COLO829 (cell line): ENCODE measurements at regions not wholly inside any gene's neighbourhood (a gene's known extent, or its start where the extent isn't known, plus 50 kb on each side); places are given as distances from the start of the nearest gene placed in this dataset.
"Not testable (repeated sequence)": the region's sequence is repeated elsewhere in the genome, so short reads cannot be mapped to it uniquely, and the experiment has no call there.

Experiments used
- DNase-seq: peaks from one replicate; pipeline ENCODE4 v3.0.0; 2012; ENCODE audit warnings: low spot score

DNA sequence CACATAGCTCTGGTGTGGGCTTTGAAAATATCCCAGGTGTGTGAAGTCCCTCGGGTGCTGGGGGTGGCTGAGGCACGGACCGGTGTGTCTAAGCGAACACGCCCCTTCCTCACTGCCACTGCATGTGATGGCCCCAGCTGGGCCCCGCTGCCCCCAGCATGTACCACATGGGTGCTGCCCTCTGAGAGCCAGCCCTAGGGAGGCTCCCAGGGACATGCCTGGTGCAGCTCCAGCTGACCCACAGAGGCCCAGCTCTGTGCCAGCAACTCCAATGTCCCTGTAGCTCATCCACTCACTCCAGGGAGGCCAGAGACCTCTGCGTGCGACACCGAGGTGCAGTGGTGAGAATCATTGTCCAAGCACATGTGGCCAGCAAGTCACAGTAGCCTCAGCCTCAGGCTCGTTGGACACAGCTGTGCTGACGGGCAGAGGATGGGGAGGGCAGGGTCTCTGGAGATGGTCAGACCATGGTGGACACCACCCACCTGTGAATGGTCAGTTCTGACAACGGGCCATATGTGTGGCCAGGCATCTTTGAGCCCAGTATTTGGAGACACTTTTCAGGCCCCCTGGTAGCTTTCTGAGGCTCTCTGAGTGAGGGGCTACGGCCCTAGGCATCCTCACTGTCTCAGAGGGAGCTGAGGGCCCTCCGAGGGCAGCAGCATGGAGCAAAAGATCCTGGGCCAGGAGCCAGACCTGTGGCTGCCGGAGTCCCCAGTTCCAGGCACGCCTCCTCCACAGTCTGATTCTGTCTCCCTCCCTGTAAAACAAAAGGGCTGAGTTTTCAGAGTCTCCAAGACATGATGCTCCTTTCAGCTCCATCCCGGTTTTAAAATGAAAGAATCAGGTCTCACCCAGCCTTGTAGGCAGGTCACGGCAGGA, 220.7 kb downstream of the NDUFA10 start:
- DNase-seq: no peak

DNA sequence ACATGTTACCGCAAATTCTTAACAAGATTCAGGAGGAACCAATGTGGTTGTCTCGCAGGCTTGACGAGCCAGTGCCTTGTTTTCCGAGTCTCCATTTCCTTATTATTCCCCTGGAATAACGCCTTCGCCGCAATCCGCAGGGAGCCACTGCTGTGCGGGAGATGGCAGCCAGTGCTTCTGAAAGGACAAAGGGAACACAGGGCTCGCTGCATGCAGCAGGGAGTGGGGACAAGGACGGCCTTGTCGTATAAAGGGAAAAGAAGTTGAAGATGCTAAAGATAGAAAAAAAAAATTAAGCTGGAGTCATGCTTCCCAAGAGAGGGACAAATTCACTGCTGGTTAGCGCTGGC, 221.4 kb downstream of the NDUFA10 start:
- DNase-seq: no peak

DNA sequence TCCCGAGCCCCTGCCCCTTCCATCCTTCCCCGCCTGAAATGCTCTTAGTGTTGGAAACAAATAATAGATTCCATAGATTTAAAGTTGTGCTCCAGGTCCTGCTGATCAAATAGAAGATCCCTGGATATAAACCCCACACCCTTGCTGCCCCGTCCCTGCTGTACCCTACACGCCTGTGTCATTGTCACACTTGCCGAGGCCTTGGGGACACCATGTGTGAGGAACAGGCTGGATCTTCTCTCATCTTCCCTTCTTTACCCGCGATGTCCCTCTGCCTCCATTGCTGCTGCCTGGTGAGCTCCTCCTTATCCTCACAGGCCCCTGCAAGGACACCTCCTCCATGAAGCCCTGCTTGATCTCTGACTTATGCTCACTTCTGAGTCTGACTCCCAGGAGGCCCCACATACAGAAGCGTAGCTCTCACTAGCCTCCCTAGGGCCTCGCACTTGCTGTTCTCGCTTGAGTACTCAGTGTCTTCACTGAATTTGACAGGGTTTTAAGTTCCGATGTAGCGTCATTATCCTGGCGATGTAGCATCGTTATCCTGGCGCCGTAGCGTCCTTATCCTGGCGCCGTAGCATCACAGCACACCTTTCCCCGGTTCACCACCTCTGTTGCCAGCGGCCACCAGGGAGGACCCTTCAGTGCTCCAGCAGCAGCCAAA, 221.9 kb downstream of the NDUFA10 start:
- no peak for DNase-seq

DNA sequence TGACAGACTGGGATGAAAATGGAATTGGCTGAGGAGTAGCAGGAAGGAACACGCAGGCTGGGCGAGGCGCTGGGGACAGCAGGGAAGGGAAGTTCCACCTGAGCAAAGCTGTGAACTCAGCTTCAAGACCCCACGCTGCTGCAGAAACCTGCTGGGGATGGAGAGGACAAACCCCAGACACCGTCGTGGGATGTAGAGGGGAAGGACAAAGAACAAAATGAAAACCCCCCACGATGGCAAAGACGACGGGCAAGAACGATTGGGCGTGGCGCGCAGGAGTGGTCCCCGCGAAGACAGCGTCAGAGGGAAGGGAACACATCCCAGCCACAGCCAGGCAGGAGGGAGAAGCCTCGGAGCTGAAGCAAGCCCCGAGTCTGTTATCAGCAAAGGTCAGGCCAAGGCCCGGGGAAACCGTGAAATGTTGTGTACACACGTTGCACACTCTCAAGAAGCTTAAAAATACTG, 222.9 kb downstream of the NDUFA10 start:
- DNase-seq: no peak

DNA sequence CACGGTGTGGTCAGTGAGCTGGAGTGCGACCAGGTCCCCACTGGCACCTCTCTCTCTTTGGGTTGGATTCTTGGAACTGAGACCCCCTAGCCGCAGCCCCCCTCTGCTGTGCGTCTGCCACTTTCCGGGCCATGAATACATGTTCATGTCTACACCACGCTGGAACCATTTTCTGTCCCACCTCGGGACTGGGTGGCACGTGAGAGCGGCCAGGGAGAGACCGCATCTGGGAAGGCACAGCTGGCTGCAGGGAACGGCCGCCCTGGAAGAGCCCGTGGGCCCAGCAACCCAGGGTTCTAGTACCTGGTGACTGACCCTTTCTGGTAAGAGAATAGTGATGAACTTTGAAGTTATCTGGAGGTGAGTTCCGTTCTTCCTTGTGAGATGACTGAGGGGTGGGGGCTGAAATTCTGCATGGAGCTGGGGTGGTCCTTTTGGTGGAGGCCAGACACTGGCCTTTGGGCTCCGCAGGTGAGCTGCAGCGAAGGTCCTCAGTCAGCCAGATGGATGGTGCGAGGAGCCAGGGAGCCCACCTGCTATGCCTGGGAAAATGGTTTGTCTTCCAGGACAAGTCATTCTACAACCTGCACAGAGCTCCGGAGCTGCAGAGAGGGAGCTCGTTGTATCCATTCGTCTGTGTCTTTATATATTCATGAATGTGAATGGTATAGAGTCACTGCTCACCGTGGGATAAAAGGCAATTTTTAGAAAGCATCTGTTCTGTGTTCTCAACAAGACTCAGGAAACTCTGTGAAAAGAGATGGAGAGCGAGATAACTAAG, 223.5 kb downstream of the NDUFA10 start:
- no peak for DNase-seq

DNA sequence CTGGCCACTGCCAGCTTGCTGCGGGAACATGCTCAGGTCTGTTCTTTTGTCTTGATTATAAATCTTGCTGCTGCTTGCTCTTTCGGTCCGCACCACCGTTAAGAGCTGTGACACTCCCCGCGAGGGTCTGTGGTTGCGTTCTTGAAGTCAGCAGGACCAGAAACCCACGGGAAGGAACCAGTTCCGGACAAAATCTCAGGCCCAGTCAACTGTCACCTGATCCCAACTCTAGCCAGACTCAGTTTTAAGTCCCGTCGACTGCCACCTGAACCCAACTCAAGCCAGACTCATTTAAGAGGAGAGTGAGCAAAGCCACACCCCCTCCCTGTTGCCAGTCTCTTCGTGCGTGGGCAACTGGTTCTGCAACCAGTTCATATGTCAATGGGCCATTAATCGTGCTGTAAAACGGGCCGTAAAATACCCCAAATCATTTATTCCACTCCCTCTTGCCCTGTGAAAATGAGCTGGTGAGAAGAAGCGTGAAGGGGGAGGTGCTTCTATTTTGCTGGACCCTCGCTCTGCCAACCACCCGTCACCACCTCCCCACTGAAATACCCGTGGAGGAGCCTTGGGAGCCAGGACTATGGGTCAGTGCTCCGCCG, 224.3 kb downstream of the NDUFA10 start:
- no peak for DNase-seq

DNA sequence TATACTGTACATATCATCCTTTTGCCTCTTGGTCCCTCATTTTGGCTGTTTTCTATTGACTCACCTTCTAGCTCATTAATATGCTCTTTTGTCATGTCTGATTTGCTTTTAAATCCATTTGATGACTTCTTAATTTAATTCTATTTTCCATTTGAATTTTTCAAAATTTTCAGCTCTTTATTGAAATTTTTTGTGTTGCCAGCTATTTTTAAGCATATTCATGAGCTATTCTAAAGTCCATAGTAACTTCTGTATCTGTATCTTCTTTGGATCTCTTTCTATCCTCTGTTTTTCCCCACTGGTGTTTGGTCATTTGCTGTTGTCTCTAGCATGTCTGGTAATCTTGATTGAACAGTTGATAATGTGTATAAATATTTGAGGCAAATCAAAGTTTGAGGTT, 227.8 kb downstream of the NDUFA10 start:
- DNase-seq: no peak

DNA sequence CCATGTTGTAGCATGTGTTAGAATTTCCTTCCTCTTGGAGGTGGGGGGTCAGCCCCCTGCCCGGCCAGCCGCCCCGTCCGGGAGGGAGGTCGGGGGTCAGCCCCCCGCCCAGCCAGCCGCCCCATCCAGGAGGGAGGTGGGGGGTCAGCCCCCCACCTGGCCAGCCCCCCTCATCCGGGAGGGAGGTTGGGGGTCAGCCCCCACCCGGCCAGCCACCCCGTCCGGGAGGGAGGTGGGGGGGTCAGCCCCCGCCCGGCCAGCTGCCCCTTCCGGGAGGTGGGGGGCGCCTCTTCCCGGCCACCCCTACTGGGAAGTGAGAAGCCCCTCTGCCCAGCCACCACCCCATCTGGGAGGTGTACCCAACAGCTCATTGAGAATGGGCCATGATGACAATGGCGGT, 229.4 kb downstream of the NDUFA10 start:
- not testable (repeated sequence) for DNase-seq

DNA sequence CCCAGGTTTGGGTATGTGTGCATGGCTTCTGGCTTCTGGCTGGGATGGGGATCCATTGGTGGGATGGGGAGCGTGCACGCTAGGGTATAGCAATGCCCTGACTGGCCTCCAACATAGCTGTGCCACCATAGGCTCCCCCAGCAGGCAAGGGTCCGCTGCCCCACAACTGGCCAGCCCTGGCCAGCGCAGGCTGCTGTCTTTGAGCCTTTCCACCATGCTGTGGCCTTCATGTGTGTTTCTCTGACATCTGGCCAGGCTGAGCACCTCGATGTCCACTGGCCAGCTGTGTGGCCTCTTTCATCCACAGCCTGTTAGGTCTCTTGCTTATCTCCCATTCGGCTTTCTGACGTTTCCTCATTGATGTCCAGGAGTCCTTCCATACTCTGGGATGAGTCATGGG, 231.3 kb downstream of the NDUFA10 start:
- DNase-seq: no peak

DNA sequence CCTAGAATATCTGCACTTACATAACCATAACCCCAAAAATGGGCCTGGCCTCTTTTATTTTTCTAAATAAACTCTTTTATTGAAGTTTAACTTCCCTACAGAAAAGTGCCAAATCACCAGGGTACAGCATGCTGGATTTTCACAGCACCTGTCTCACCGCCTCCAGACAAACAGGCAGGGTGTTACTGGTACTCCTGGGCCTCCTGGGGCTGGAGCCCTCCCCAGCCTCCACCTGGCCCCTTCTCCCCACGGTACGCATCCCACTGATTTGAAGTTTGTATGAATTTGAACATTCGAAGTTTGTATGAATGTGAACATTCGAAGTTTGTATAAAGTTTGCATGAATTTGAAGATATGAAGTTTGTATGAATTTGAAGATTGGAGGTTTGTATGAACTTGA, 232.1 kb downstream of the NDUFA10 start:
- DNase-seq: no peak

DNA sequence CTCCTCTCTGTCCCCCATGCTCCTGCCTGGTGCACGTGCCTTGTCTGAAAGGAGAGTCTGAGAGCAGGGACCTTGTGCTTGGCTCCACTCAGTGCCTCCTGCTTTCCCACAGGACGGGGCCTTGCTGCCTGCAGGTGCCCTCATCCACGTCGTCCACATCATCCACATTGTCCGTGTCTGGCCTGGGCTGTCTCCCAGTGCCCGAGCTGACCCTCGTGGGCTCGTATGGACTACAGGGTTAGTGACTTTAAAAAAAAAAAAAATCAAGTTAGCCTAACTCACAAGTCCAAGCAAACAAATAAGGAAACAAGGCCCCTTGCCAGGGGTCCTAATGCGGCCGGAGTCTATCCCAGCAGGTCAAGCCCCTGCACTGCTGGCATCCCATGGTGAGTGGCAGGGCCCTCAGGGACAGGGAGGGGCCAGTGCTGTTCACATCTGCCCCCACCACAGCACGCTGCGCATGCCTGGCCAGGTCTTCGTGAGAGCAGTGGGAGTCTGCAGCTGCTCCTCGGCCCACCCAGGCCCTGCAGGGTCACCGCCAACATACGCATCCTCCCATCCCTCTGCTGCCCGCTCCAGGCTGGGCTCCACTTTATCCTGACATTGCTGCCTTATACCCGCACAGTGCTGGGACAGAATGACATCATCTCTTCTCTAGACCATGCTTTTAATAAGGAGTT, 232.6 kb downstream of the NDUFA10 start:
- DNase-seq: no peak

DNA sequence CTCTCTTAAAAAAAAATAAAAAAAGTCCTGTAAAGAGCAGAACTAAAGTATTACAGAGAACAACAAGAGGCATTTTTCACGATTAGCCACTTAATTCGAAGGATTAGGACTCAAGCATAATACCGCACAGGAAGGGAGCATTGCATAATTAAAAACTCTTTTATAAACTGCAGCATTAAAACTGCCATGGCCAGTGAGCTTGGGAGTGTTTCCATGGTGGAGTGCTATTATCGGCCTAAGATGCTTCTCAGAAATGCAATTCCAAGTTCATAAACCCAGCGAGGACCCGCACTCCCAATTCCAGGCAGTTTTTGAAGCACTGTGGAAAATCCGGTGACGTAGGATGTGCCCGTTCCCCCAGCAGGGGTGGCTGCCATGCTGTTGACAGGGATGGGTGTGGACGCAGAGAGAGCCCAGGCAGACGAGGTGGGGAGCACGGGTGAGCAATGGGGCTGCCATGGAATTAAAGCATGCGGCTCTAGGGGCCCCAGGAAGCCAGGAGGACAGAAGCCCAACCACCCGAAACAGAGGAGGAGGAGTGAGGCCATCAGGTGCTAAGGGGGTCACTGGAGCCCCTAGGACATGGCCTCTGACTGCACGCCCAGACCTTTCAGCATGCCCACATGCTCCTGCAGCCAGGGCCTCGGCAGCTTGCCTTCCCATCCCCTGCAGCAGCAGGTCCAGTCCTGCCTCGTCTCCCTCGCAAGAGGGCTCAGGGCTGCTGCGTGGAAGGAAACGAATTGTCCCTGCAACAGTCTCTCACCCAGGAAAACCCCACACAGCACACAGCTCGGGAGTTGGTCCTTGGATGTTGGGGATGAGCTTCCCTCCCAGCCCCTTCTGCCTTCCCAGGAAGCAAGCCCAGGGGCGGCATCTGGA, 233.4 kb downstream of the NDUFA10 start:
- DNase-seq: no peak

DNA sequence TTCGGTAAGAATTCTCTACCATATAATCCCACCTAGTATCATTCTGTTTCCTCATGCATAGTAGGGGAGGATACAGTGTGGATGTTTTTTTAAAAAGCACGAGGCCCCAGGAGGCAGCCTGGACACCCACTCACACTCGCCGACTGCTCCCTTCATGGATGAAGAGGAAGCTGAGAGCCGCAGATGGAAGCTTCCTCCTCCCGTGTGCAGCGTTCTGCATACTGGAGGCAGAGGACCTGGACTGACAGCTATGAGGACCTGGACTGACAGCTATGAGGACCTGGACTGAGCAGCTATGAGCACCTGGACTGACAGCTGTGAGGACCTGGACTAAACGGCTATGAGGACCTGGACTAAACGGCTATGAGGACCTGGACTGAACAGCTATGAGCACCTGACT, 234.4 kb downstream of the NDUFA10 start:
- no peak for DNase-seq

DNA sequence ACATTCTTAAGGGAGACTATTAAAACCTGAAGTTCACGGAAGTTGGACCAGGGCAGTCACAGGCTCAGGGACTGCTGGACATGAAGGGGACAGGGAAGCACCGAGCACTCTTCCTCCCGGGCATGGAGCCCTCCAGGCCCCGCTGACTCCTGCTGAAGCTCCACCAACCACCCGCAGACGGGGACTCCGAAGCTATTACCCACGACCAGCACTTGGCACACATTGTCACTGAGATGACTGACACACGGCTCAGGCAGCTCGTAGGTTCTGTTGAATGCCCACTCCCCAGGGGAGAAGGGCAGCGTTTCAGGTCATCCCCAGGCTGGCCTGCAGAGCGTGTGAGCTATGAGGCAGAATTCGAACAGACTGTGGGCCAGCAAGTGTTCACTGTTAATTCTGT, 234.8 kb downstream of the NDUFA10 start:
- DNase-seq: no peak

DNA sequence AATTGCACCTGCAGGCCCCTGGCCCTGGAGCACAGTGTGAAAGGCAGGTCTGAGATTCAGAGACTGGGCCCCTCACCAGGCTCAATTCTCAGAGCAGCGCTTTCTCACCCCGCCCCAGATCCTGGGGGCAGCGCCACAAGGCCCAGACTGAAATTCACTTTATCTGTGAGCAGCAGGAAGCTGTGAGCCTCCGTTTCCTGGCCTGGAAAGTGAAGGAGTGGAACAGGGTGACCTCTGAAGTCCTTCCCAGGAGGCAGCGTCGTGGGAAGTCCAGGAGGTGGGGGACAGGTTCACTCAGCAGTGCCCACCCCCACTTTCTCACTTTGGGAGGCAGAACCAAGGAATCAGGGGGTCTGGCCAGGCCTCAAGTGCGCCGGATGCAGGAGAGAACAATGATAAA, 235.4 kb downstream of the NDUFA10 start:
- DNase-seq: no peak

DNA sequence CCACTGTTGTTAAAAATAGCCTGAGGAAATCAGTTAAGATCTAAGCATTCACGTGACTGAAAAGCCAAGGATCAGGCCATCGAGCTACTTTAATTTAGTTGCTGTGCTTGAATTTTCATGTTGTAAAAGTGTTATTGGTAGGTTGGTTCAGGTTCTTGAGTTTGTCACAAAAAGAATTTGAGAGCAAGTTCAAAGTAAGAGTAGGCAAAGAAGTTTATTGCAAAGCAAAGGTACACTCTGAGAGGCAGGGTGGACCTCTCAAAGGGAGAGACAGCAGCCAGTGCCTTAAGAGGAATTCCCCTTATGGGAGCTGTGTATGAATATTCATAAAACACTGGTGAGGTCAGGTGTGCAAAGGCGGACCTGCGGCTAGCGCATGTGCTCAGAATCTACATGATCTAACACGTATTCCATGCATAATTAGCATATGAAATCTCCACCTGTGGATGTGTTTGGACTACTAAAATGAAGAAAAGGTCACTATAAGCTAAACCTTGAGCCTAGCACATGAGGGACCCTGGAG, 236.5 kb downstream of the NDUFA10 start:
- no peak for DNase-seq

DNA sequence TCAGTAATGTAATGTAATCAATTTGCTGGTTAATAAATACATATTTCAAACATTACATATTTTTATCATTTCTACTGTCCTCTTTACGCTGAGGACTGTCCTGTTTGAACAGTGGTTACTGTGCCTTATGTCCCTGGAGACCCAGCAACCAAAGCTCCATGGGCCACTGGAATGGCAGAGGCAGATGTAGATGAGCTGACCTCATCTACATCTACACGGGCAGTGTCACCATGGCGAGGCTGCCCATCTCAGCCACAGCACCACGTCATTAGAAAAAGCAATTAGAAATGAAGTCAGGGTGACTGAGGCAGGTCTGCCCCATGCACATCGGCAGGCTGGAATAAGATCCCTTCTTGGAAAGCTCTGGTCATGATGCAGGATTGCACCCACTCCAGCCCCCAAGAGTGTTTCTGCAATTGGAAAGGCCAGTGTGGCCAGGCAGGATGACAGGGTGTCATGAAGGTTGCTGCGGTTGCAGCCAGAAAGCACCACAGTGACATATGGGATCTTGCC, 237.5 kb downstream of the NDUFA10 start:
- no peak for DNase-seq

DNA sequence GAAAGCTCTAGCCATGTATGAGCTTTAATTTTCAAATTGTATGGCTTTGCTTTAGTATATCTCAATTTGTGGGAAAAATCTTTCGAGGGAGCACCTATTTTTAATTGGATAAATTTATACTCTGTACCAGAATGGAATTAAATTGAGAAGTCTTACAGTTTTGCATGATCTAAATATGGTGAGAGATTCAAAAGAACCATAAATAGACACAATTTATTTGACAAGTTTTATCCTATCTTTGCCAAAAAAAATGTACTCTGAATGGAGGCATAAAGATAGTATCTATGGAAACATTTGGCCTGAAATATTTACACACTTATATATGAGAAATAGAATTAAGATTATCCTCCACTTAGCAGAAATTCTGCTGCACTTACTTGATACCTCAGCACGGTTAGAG, 238.4 kb downstream of the NDUFA10 start:
- DNase-seq: no peak

DNA sequence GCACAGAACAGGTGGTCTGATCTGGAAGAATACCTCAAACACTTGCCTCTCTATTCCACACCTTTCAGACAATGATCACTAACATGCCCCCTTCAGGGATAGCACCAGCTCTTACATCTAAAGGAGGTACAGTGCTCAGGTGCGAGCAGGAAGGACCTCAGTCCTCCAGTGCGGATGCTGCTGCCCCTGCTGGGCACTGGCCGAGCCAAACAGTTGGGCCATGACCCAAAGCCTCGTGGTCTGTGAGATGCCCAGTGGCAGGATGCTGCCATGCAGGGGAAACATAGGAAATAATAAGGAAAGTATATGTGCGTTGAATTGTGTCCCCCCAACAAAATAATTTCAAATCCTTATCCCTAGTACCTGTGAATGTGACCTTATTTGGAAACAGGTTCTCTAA, 243.7 kb downstream of the NDUFA10 start:
- no peak for DNase-seq

DNA sequence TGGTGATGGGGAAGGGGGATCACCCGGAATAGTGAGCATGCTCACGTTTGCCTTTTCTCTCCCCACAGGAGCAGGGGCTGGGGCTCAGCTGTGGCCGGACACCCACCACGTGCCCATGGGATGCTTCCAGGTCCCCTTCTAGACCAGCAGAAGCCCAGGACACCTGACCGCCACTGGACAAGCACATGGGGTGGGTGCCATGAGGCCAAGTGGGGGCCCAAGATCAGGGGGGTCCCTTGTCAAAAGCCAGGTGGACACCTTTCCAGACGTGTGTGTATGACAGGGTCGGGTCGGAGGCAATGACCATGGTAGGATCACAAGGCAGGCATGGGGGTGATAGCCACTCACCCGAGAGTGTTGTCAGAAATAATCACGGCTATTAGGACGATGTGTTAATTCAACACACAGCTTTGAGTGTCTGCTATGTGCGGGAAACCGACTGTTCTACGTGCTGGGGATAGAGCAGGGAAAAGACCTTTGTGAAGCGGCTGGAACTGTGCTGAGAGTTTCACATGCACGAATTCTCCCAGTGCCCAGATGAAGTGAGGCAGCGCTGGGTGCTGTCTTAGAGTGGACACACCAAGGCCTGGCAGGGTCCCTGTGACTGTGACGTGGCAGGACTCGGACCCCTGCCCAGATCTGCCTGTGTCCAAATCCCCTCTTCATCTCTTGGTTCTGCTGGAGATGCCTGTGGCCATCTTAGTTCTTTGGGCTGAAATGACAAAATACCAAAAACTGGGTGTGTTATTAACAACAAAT, 244.7 kb downstream of the NDUFA10 start:
- no peak for DNase-seq
